Naive B cell (primary cell): ENCODE measurements at regions not wholly inside any gene's neighbourhood (a gene's known extent, or its start where the extent isn't known, plus 50 kb on each side); places are given as distances from the start of the nearest gene placed in this dataset.

ENCODE experiments used
- ATAC-seq, 2 donors: fragments of 150-1000 bp; cut with Tn5 transposase; 2 replicates each; pipeline ENCODE4 v1.10.0; 2021; ENCODE audit warnings: low read depth in 2 of 2, mild to moderate bottlenecking in 2 of 2, moderate library complexity in 2 of 2
- DNase-seq: peaks from one replicate; pipeline ENCODE4 v3.0.0; 2022
- H3K27ac Mint-ChIP-seq, 6 donors: one replicate each; pipeline ENCODE4 v1.8.0; 2020 to 2022; ENCODE audit warnings: mild to moderate bottlenecking in 6 of 6, mixed read lengths in 6 of 6, moderate library complexity in 5 of 6, inconsistent platforms in 2 of 6
- H3K27me3 Mint-ChIP-seq, 3 donors: one replicate each; pipeline ENCODE4 v1.8.0; 2021 to 2022; ENCODE audit warnings: mixed read lengths in 3 of 3, mild to moderate bottlenecking in 1 of 3
- H3K36me3 Mint-ChIP-seq, 2 donors: one replicate each; pipeline ENCODE4 v1.8.0; 2020 to 2022; ENCODE audit warnings: mixed read lengths in 2 of 2, inconsistent platforms in 1 of 2, mild to moderate bottlenecking in 1 of 2
- H3K4me1 Mint-ChIP-seq, 3 donors: one replicate each; pipeline ENCODE4 v1.8.0; 2020 to 2022; ENCODE audit warnings: mixed read lengths in 3 of 3, inconsistent platforms in 1 of 3, mild to moderate bottlenecking in 1 of 3, moderate library complexity in 1 of 3
- H3K4me3 Mint-ChIP-seq, 8 donors: one replicate each; pipeline ENCODE4 v1.8.0; 2020 to 2022; ENCODE audit warnings: mild to moderate bottlenecking in 8 of 8, mixed read lengths in 8 of 8, moderate library complexity in 8 of 8, inconsistent platforms in 2 of 8
- H3K9me3 Mint-ChIP-seq, 7 donors: one replicate each; pipeline ENCODE4 v1.8.0; 2020 to 2022; ENCODE audit warnings: mixed read lengths in 7 of 7, mild to moderate bottlenecking in 5 of 7, inconsistent platforms in 2 of 7, moderate library complexity in 1 of 7

DNA sequence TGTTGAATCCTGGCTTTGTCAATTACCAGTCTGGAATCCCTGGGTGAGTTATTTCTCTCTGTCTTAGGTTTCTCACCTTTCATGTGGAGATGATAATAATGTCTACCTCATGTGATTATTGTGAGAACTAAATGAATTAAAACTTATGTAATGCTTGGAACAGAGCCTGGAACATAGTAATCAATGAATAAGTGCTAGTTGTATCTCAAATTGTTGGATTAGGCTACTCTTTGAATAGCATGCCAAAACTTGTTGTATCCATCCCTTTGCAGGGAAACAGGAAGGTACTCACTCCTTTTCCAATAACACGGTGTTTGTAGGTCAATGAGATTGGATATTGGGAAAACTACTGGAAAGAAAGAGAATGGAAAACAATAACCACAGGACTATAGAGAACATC lies 796.6 kb upstream of the ZEB2 start:
- H3K9me3 Mint-ChIP-seq = peaks cover 6 to 31% (median 10%) of the 10 kb centered on the region in 7 donors
- peaks cover 4 to 7% (median 5%) of the 10 kb centered on the region in 3 donors for H3K4me1 Mint-ChIP-seq
- peaks cover under 1 to 9% of the 10 kb centered on the region in 2 donors for H3K36me3 Mint-ChIP-seq
- no peaks in the 10 kb centered on the region for H3K27me3 Mint-ChIP-seq
- no peak overlapping the region for H3K4me3 Mint-ChIP-seq
- DNase-seq (no peak), ATAC-seq (no peak)
- H3K27ac Mint-ChIP-seq = no peak overlapping the region

DNA sequence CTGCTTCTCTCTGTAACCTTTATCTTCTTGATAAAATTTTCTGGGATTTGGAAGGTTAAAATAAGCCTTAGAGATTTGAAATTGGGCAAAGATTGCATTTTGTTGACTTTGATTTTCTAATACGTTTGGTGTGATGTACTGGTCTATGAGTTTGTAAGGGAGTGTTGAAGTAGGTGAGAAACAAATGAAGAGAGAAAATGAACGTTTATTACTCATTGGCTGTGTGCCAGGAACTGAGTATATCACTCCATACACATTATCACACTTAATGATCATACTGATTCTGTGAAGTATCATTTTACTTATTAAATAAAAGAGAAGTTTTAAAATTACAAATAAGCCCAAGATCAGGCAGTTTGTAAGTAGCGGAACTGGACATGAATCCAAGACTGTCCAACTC lies 795.1 kb upstream of the ZEB2 start:
- Mint-ChIP-seq H3K4me1 (peaks cover 4 to 7% (median 5%) of the 10 kb centered on the region in 3 donors), H3K9me3 (peaks cover 6 to 41% (median 15%) of the 10 kb centered on the region in 7 donors), H3K27ac (no peak overlapping the region), H3K36me3 (peaks cover 7 to 9% of the 10 kb centered on the region in 2 donors), H3K27me3 (no peaks in the 10 kb centered on the region), H3K4me3 (no peak overlapping the region)
- ATAC-seq (no peak), DNase-seq (no peak)

- peaks cover 9% of the 10 kb centered on the region in 2 donors for H3K36me3 Mint-ChIP-seq
- no peaks in the 10 kb centered on the region for H3K27me3 Mint-ChIP-seq
- peaks cover 4 to 7% (median 5%) of the 10 kb centered on the region in 3 donors for H3K4me1 Mint-ChIP-seq
- H3K9me3 Mint-ChIP-seq = peaks cover 6 to 48% (median 16%) of the 10 kb centered on the region in 7 donors
- DNase-seq = no peak
- no peak overlapping the region for H3K27ac Mint-ChIP-seq
- H3K4me3 Mint-ChIP-seq = no peak overlapping the region
- ATAC-seq = no peak
These were observed 794.3 kb upstream of the ZEB2 start for GRCh38 chr2:145314119-145314633.

DNA sequence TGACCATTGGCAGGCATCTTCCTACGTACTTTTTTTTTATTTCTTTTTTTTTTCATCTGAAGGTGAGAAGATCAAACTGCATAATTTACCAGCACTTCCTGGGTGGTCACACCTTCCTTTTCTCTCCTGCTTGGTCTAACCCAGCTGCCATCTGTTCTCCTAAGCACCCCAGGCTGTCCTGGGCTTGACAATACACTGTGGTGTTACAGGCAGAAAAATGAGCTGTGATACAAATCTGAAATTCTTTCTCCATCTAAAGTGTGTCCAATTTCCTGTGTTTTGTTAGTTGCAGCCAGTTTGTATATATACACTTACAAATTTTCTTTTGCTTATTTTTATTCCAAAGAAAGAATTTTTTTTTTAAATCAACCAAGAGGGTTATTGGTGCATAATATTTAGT lies 786.0 kb upstream of the ZEB2 start:
- Mint-ChIP-seq H3K36me3 (peaks cover 0 to 4% of the 10 kb centered on the region in 2 donors), H3K9me3 (peaks cover 0 to 13% (median 2%) of the 10 kb centered on the region in 7 donors), H3K4me1 (no peaks in the 10 kb centered on the region), H3K27ac (peak overlapping the region in 1 of 6 donors; percentile 13), H3K27me3 (no peaks in the 10 kb centered on the region), H3K4me3 (no peak overlapping the region)
- no peak for DNase-seq
- no peak for ATAC-seq

DNA sequence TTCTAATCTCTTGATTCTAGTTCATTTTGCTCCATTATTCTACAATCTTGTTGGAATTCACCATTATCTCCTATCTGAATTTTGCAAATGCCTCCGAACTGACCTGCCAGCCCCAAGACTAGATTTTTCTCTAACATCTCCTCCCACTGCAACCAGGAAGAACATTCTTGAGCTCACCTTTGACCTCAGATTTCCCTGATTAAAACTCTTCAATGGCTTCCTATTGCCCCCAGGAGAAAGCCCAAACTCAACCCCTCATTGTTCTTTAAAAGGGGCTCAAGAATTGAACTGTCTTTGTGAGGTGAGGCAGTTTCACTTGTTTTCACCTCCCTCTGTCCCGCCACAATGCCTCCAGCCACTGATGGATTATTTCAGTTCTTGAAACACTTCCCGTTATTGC lies 784.6 kb upstream of the ZEB2 start:
- Mint-ChIP-seq H3K4me1 (no peaks in the 10 kb centered on the region), H3K36me3 (peaks cover 0 to 4% of the 10 kb centered on the region in 2 donors), H3K9me3 (peaks cover 0 to 7% (median 2%) of the 10 kb centered on the region in 7 donors), H3K4me3 (no peak overlapping the region), H3K27me3 (no peaks in the 10 kb centered on the region), H3K27ac (no peak overlapping the region)
- ATAC-seq (no peak), DNase-seq (no peak)

GRCh38 chr2:145303536-145303935 lies 783.6 kb upstream of the ZEB2 start:
- H3K4me1 Mint-ChIP-seq = no peaks in the 10 kb centered on the region
- H3K4me3 Mint-ChIP-seq = no peak overlapping the region
- no peaks in the 10 kb centered on the region for H3K36me3 Mint-ChIP-seq
- no peaks in the 10 kb centered on the region for H3K27me3 Mint-ChIP-seq
- ATAC-seq (no peak), DNase-seq (no peak)
- H3K27ac Mint-ChIP-seq = no peak overlapping the region
- H3K9me3 Mint-ChIP-seq = peaks cover 0 to 3% (median 0%) of the 10 kb centered on the region in 7 donors

DNA sequence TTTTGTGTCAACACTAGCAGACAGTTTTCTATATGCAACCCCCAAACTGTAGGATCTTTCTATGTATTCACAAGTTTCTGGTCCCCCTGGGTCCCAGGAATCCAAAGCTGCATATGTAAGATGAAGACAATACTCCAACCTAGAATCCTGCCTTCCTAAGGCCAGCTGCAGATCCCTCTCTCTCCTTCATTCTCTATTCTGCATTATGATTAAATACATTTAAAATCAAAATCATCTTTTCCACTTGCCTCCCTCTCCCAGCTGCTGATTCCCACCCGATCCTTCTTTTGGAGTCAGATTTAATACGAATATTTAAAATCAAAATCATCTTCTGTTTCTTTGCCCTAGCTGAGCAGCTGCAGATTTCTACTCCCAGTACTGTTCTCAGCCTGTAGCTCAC lies 783.0 kb upstream of the ZEB2 start:
- DNase-seq (no peak), ATAC-seq (no peak)
- no peaks in the 10 kb centered on the region for H3K36me3 Mint-ChIP-seq
- H3K4me3 Mint-ChIP-seq = no peak overlapping the region
- no peaks in the 10 kb centered on the region for H3K27me3 Mint-ChIP-seq
- peaks cover 0 to 3% (median 0%) of the 10 kb centered on the region in 7 donors for H3K9me3 Mint-ChIP-seq
- H3K4me1 Mint-ChIP-seq = no peaks in the 10 kb centered on the region
- H3K27ac Mint-ChIP-seq = no peak overlapping the region

GRCh38 chr2:145302451-145302850 lies 782.5 kb upstream of the ZEB2 start:
- Mint-ChIP-seq H3K27me3 (no peaks in the 10 kb centered on the region), H3K4me3 (no peak overlapping the region), H3K9me3 (peaks cover 0 to 3% (median 0%) of the 10 kb centered on the region in 7 donors), H3K36me3 (no peaks in the 10 kb centered on the region), H3K27ac (no peak overlapping the region), H3K4me1 (no peaks in the 10 kb centered on the region)
- ATAC-seq (no peak), DNase-seq (no peak)

DNA sequence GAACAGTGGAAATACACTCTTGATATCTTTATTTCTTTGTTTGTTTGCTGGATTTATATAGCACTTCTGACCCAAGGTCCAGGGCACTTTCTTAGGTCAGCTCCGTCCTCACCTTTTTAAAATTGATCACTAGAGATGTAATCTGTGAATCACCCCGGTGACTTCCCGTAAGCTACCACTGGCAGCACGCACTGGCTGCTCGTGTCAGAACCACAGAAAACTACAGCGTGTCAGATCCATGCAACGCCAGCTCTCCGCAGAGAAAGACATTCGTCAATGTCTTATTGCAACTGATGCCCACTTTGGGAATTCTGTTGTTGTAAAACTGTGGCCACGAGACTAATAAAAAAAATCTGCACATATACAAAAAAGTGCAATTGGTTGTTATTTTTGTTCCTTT lies 779.4 kb upstream of the ZEB2 start:
- Mint-ChIP-seq H3K4me3 (no peak overlapping the region), H3K36me3 (no peaks in the 10 kb centered on the region), H3K27me3 (no peaks in the 10 kb centered on the region), H3K4me1 (no peaks in the 10 kb centered on the region), H3K9me3 (peaks cover 0 to under 1% (median 0%) of the 10 kb centered on the region in 7 donors), H3K27ac (peak overlapping the region in 1 of 6 donors; percentile 41)
- ATAC-seq (no peak), DNase-seq (no peak)

DNA sequence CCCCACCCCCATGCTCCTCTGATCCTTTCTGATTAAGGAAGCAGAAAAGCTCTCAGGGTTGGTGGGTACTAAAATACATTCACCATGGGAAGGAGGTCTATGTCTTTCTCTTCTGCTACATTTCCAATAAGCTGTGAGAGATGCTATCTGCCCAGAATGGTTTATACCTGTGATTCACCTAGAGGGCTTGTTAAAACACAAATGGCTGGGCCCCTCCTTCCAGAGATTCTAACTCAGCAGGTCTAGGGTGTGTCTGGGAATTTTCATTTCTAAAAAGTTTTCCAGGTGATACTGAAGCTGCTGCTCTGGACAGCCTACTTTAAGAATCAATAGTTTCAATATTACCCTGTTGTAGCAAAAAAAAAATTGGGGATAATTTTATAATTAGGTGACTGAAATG lies 772.2 kb upstream of the ZEB2 start:
- no peak for ATAC-seq
- Mint-ChIP-seq H3K27ac (no peak overlapping the region), H3K36me3 (no peaks in the 10 kb centered on the region), H3K4me1 (no peaks in the 10 kb centered on the region), H3K27me3 (no peaks in the 10 kb centered on the region), H3K4me3 (no peak overlapping the region), H3K9me3 (no peaks in the 10 kb centered on the region)
- DNase-seq = no peak

DNA sequence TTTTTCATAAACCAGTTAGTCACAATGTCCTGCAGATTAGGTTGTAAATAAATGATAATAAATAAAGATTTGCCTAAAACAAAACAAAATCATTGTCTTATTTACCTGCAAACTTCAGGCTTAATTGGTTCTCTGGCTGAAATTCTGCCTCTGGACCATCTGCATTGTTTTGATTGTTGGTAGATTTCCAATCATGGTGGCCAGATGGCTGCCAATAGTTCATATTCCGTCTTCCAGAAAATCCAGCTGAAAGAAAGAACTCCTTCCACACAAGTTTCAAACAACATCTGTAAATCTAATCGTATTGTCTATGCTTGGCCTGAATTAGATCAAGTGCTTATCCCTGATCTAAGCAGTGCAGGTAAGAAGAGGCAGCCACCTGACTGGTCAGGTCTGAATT lies 771.1 kb upstream of the ZEB2 start:
- Mint-ChIP-seq H3K9me3 (no peaks in the 10 kb centered on the region), H3K27me3 (no peaks in the 10 kb centered on the region), H3K4me1 (no peaks in the 10 kb centered on the region), H3K36me3 (no peaks in the 10 kb centered on the region), H3K27ac (no peak overlapping the region), H3K4me3 (no peak overlapping the region)
- DNase-seq (no peak), ATAC-seq (no peak)

DNA sequence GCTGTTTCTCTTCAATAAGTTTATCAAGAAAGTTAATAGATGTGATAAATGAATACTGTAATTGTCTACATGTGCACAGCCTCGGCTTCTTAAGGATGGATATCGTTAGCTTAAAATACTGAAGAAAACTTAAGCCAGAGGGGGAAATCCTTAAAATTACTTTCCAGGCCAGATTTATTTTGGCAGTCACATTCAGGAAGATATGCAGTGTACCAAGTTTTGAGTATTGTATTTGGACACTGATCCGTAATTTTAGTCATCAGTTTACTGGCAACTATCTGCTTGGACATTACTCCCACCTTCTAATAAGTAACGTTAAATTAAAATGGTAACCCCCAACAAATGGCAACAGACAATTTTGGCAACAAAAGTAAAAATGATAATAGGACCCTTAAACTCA lies 770.0 kb upstream of the ZEB2 start:
- H3K9me3 Mint-ChIP-seq = no peaks in the 10 kb centered on the region
- no peak for ATAC-seq
- no peaks in the 10 kb centered on the region for H3K36me3 Mint-ChIP-seq

GRCh38 chr2:145288650-145289496 lies 769.0 kb upstream of the ZEB2 start:
- DNase-seq (no peak), ATAC-seq (no peak)
- no peak overlapping the region for H3K4me3 Mint-ChIP-seq
- H3K4me1 Mint-ChIP-seq = no peaks in the 10 kb centered on the region
- no peak overlapping the region for H3K27ac Mint-ChIP-seq
- H3K9me3 Mint-ChIP-seq = no peaks in the 10 kb centered on the region
- no peaks in the 10 kb centered on the region for H3K36me3 Mint-ChIP-seq
- no peaks in the 10 kb centered on the region for H3K27me3 Mint-ChIP-seq

More for the DNA sequence above, 770.0 kb upstream of the ZEB2 start:
- DNase-seq = no peak
- Mint-ChIP-seq H3K27me3 (no peaks in the 10 kb centered on the region), H3K27ac (no peak overlapping the region), H3K4me3 (no peak overlapping the region), H3K4me1 (no peaks in the 10 kb centered on the region)

GRCh38 chr2:145287736-145288135 lies 767.8 kb upstream of the ZEB2 start:
- Mint-ChIP-seq H3K9me3 (no peaks in the 10 kb centered on the region), H3K4me1 (no peaks in the 10 kb centered on the region), H3K27ac (no peak overlapping the region), H3K36me3 (no peaks in the 10 kb centered on the region), H3K27me3 (no peaks in the 10 kb centered on the region), H3K4me3 (no peak overlapping the region)
- DNase-seq (no peak), ATAC-seq (no peak)
